HCT116 (cell line): ENCODE measurements at regions not wholly inside any gene's neighbourhood (a gene's known extent, or its start where the extent isn't known, plus 50 kb on each side); places are given as distances from the start of the nearest gene placed in this dataset.

Experiments used
- CEBPB ChIP-seq: IDR thresholded peaks from 2 replicates; pipeline ENCODE4 v1.6.1; 2012; ENCODE audit warnings: low read depth
- CTCF ChIP-seq, 3 experiments: fragments of 200-600 bp in 1 of 3; sonication (generic) in 1 of 3; IDR thresholded peaks in 2 of 3; conservative IDR thresholded peaks in 1 of 3; 2 replicates each; pipeline ENCODE4 v1.5.1; 2012 to 2017; ENCODE audit warnings: low read depth in 2 of 3, low read length in 2 of 3, antibody characterized with exemption in 1 of 3, borderline replicate concordance in 1 of 3, control low read depth in 1 of 3, mild to moderate bottlenecking in 1 of 3, mixed read lengths in 1 of 3, mixed run types in 1 of 3, moderate library complexity in 1 of 3; ENCODE audit not compliant: insufficient read depth in 1 of 3
- POLR2A ChIP-seq: IDR thresholded peaks from 2 replicates; pipeline ENCODE4 v1.7.0; 2011; ENCODE audit warnings: borderline replicate concordance; ENCODE audit not compliant: insufficient read depth, insufficient read length; ENCODE audit errors: extremely low read depth
- ZNF274 ChIP-seq: fragments of 200-500 bp; sonication (Bioruptor generic); IDR thresholded peaks from 2 replicates; pipeline ENCODE4 v1.6.1; 2014; ENCODE audit warnings: mild to moderate bottlenecking, low read depth, low read length, inconsistent platforms
- TF ChIP-seq, protein P1 (sequence below): IDR thresholded peaks from 2 replicates; pipeline ENCODE4 v1.6.1; 2012; ENCODE audit warnings: low read depth

- TF ChIP-seq CTCF (IDR thresholded peaks at IDR 0.05 in 2 of 3, conservative IDR thresholded peaks at IDR 0.05 in 1 of 3; ENCODE audit: borderline replicate concordance in 1 of 3, insufficient read depth in 1 of 3, low read depth in 2 of 3, low read length in 2 of 3) (no peak), POLR2A (no peak), CEBPB (peak; percentile 55), ZNF274 (no peak)
- TF ChIP-seq, protein P1, sequence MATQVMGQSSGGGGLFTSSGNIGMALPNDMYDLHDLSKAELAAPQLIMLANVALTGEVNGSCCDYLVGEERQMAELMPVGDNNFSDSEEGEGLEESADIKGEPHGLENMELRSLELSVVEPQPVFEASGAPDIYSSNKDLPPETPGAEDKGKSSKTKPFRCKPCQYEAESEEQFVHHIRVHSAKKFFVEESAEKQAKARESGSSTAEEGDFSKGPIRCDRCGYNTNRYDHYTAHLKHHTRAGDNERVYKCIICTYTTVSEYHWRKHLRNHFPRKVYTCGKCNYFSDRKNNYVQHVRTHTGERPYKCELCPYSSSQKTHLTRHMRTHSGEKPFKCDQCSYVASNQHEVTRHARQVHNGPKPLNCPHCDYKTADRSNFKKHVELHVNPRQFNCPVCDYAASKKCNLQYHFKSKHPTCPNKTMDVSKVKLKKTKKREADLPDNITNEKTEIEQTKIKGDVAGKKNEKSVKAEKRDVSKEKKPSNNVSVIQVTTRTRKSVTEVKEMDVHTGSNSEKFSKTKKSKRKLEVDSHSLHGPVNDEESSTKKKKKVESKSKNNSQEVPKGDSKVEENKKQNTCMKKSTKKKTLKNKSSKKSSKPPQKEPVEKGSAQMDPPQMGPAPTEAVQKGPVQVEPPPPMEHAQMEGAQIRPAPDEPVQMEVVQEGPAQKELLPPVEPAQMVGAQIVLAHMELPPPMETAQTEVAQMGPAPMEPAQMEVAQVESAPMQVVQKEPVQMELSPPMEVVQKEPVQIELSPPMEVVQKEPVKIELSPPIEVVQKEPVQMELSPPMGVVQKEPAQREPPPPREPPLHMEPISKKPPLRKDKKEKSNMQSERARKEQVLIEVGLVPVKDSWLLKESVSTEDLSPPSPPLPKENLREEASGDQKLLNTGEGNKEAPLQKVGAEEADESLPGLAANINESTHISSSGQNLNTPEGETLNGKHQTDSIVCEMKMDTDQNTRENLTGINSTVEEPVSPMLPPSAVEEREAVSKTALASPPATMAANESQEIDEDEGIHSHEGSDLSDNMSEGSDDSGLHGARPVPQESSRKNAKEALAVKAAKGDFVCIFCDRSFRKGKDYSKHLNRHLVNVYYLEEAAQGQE, result no peak
Observed at GRCh38 chr5:57693488-57694305, 211.1 kb upstream of the ACTBL2 start.
